ENCODE measurements at regions not wholly inside any gene's neighbourhood (a gene's known extent, or its start where the extent isn't known, plus 50 kb on each side); places are given as distances from the start of the nearest gene placed in this dataset.

GRCh38 chr3:104870276-104870675, 496.4 kb upstream of the ALCAM start:
- Histone ChIP-seq H3K36me3 (ENCODE audit: insufficient read depth, low read length) (no peaks in the 10 kb centered on the region), H3K79me2 (replicated peaks; ENCODE audit: insufficient read depth, low read length) (no peaks in the 10 kb centered on the region), H3K9ac (ENCODE audit: low read length) (no peak overlapping the region), H3F3A (ENCODE audit: insufficient read depth, low read length, poor library complexity, severe bottlenecking) (no peaks in the 10 kb centered on the region), H3K4me3 (ENCODE audit: low read length) (no peak overlapping the region), H3K27me3 (ENCODE audit: insufficient read depth, low read depth, low read length) (no peaks in the 10 kb centered on the region), H4K20me1 (ENCODE audit: insufficient read depth) (no peaks in the 10 kb centered on the region), H2AFZ (ENCODE audit: low read depth, low read length) (no peak overlapping the region), H3K9me3 (ENCODE audit: low read length) (no peaks in the 10 kb centered on the region), H3K4me2 (ENCODE audit: low read length) (no peak overlapping the region), H3K9me2 (ENCODE audit: insufficient read depth, low read length) (no peaks in the 10 kb centered on the region), H3K27ac (ENCODE audit: low read length) (no peak overlapping the region)
- TF ChIP-seq RAD21 (conservative IDR thresholded peaks at IDR 0.05) (no peak), EZH2 (IDR thresholded peaks at IDR 0.05; ENCODE audit: borderline replicate concordance, insufficient read depth, low read length, poor library complexity, severe bottlenecking) (no peak), CTCF (IDR thresholded peaks at IDR 0.05; ENCODE audit: poor library complexity, severe bottlenecking) (no peak), POLR2AphosphoS5 (IDR thresholded peaks at IDR 0.05) (no peak), EP300 (conservative IDR thresholded peaks at IDR 0.05; ENCODE audit: poor library complexity, severe bottlenecking) (no peak), TAF1 (IDR thresholded peaks at IDR 0.05; ENCODE audit: low read depth) (no peak), SMC3 (conservative IDR thresholded peaks at IDR 0.05; ENCODE audit: poor library complexity) (no peak), MXI1 (conservative IDR thresholded peaks at IDR 0.05; ENCODE audit: poor library complexity, severe bottlenecking) (no peak), REST (IDR thresholded peaks at IDR 0.05; ENCODE audit: borderline replicate concordance) (no peak)

GRCh38 chr3:104873331-104873730, 493.4 kb upstream of the ALCAM start:
- TF ChIP-seq EZH2 (IDR thresholded peaks at IDR 0.05; ENCODE audit: borderline replicate concordance, insufficient read depth, low read length, poor library complexity, severe bottlenecking) (no peak), CTCF (IDR thresholded peaks at IDR 0.05; ENCODE audit: poor library complexity, severe bottlenecking) (no peak), REST (IDR thresholded peaks at IDR 0.05; ENCODE audit: borderline replicate concordance) (no peak), RAD21 (conservative IDR thresholded peaks at IDR 0.05) (no peak), TAF1 (IDR thresholded peaks at IDR 0.05; ENCODE audit: low read depth) (no peak), EP300 (conservative IDR thresholded peaks at IDR 0.05; ENCODE audit: poor library complexity, severe bottlenecking) (no peak), POLR2AphosphoS5 (IDR thresholded peaks at IDR 0.05) (no peak), SMC3 (conservative IDR thresholded peaks at IDR 0.05; ENCODE audit: poor library complexity) (no peak), MXI1 (conservative IDR thresholded peaks at IDR 0.05; ENCODE audit: poor library complexity, severe bottlenecking) (no peak)
- no peaks in the 10 kb centered on the region for H3K9me2 ChIP-seq (ENCODE audit: insufficient read depth, low read length)
- H3K4me2 ChIP-seq (ENCODE audit: low read length): no peak overlapping the region
- no peaks in the 10 kb centered on the region for H3K36me3 ChIP-seq (ENCODE audit: insufficient read depth, low read length)
- H4K20me1 ChIP-seq (ENCODE audit: insufficient read depth): no peaks in the 10 kb centered on the region
- H3F3A ChIP-seq (ENCODE audit: insufficient read depth, low read length, poor library complexity, severe bottlenecking): no peaks in the 10 kb centered on the region
- no peak overlapping the region for H3K9ac ChIP-seq (ENCODE audit: low read length)
- H3K4me3 ChIP-seq (ENCODE audit: low read length): no peak overlapping the region
- no peaks in the 10 kb centered on the region for H3K9me3 ChIP-seq (ENCODE audit: low read length)
- no peak overlapping the region for H3K27ac ChIP-seq (ENCODE audit: low read length)
- no peaks in the 10 kb centered on the region for H3K27me3 ChIP-seq (ENCODE audit: insufficient read depth, low read depth, low read length)
- H3K79me2 ChIP-seq (replicated peaks; ENCODE audit: insufficient read depth, low read length): no peaks in the 10 kb centered on the region
- H2AFZ ChIP-seq (ENCODE audit: low read depth, low read length): no peak overlapping the region
